DND-41 (cell line): ENCODE measurements at regions not wholly inside any gene's neighbourhood (a gene's known extent, or its start where the extent isn't known, plus 50 kb on each side); places are given as distances from the start of the nearest gene placed in this dataset.

Experiments
- CTCF ChIP-seq: IDR thresholded peaks from 2 replicates; pipeline ENCODE4 v1.5.1; 2012; ENCODE audit warnings: borderline replicate concordance, low read length, moderate library complexity, mild to moderate bottlenecking; ENCODE audit not compliant: poor library complexity, severe bottlenecking; ENCODE audit errors: extremely low read depth
- EZH2 ChIP-seq: IDR thresholded peaks from 3 replicates; pipeline ENCODE4 v1.6.1; 2012; ENCODE audit warnings: borderline replicate concordance, low read depth, mild to moderate bottlenecking, moderate library complexity, low read length, inconsistent platforms; ENCODE audit not compliant: severe bottlenecking

DNA sequence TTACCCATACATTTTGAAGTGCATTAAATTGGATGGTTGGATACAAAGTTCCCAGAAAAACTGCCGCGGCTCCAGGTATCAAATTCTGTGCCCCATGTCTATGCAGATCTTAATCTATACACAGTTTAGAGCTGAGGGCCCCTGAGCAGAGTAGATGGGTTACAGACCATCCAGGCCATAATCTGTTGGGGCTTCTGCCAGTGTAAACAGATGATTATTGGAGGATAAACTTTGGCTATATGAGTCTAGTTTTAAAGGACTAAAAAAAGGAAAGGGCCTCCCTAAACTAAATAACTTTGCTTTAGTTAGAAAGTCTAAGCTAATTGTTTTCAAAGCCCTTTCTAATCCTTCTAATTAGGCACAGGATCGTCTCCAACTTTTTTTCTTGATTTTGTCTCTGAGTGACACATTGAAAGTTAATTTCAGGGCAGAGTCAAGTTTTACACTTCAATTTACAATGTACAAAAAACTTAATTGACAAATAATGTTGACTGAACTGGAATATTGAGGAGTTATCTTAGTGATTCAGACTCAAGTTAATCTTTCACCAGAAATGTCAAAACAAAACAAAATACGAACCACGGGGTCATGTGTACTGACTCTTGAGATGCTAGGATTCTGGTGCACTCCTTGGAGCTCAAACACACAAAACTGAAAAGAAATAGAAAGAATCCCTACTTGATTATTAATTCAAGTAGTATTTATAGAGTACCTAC, 133.9 kb upstream of the SCAF11 start:
- TF ChIP-seq CTCF (no peak), EZH2 (no peak)
